ENCODE measurements at regions not wholly inside any gene's neighbourhood (a gene's known extent, or its start where the extent isn't known, plus 50 kb on each side); places are given as distances from the start of the nearest gene placed in this dataset.

DNA sequence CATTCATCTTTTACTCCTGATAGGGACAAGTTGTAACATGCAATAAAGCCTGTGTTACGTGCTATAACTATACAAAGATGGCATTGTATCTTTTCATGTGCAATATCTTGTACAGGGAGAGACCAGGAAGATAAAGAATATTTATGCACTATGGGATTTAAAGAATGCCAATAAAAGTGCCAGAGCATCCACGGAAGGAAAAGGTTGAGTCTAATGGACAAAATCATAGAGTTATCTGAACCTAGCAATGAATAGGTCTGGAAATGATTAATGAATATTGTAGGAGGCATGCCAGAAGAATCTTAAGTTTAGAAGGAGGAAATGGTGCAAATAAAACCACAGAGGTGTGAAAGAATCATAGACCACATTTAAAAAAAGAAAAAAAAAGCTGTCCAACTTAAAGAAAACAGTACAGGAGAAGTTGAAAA, 263.9 kb downstream of the KCNC2 start:
- DNase-seq (ENCODE audit: low spot score) (no peak), ATAC-seq (ENCODE audit: low FRiP score) (no peak)
- TF ChIP-seq, protein P1, sequence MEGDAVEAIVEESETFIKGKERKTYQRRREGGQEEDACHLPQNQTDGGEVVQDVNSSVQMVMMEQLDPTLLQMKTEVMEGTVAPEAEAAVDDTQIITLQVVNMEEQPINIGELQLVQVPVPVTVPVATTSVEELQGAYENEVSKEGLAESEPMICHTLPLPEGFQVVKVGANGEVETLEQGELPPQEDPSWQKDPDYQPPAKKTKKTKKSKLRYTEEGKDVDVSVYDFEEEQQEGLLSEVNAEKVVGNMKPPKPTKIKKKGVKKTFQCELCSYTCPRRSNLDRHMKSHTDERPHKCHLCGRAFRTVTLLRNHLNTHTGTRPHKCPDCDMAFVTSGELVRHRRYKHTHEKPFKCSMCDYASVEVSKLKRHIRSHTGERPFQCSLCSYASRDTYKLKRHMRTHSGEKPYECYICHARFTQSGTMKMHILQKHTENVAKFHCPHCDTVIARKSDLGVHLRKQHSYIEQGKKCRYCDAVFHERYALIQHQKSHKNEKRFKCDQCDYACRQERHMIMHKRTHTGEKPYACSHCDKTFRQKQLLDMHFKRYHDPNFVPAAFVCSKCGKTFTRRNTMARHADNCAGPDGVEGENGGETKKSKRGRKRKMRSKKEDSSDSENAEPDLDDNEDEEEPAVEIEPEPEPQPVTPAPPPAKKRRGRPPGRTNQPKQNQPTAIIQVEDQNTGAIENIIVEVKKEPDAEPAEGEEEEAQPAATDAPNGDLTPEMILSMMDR (IDR thresholded peaks at IDR 0.05): no peak

DNA sequence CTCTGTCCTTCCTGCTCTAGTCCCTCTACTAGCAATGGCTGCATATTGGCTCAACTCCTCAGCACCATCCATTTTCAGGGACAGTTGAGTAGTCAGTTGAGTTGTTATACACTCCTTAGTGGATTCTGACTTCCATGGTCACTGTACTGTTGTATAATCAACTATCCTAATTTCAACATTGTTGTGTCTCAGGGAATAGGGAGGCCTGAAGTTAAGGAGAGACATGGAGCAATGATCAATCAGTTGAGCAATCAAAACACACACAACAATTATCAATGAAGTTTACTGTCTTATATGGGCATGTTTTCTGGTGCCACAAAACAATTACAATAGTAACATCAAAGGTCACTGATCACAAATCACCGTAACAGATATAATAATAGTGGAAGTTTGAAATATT, 255.9 kb downstream of the KCNC2 start:
- DNase-seq (ENCODE audit: low spot score) (no peak), ATAC-seq (ENCODE audit: low FRiP score) (no peak)
- TF ChIP-seq, protein P1 (IDR thresholded peaks at IDR 0.05): no peak

DNA sequence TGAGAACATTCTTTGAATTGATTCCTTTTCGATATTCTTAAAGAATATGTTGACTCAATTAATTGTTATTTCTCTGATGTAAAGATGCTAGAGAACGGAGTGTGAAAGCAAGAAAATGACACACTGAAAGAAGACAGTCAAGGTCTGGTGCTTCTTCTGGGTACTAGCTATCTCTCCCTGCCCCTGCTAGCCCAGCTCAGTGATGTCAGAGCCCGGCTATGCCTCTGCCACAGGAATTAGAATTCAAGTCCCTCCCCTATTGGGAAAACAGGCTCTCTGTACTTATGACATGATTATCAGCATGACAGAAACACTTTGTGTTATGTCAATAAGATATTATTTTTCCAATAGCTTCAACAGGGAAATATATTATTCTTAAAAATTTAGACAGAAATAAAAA, 252.4 kb downstream of the KCNC2 start:
- TF ChIP-seq, protein P1 (IDR thresholded peaks at IDR 0.05): no peak
- ATAC-seq (ENCODE audit: low FRiP score): no peak
- DNase-seq (ENCODE audit: low spot score): no peak

DNA sequence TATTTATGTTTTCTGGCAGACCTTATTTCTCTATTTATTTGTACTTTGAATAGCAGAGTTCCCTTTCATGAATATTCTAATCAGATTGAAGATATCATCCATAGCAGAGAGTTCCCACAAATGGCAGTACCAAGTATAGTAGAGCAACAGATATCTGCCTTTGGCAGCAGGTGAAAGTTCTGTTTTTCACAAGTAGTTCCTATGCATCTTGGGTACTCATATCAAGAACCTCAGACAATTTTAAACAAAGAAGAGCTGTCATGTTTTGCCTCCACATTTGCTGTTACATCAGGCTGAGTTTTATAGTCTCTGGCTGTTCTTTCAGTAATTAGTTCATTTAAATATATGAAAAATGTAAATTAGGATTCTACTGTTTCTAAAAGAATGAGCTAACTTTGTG, 252.0 kb downstream of the KCNC2 start:
- TF ChIP-seq, protein P1 (IDR thresholded peaks at IDR 0.05): no peak
- DNase-seq (ENCODE audit: low spot score) (no peak), ATAC-seq (ENCODE audit: low FRiP score) (no peak)

DNA sequence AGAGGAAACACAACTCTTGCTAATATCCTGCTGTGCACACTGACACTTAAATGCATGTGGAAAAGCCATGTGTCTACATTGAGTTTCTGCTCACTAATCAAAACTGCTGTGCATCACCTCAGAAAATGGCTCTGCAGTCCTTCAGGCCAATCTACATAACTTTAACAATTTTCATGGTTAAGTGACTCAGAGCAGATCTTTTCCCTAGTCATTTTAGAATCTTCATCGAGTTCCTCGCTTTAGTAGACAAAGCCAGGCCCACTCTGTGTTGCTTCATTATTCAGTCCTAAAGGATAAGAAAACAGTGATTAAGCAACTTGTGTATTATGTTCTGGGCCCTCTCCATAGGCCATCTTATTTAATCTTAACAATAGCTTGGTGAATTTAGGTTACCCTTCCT, 250.0 kb downstream of the KCNC2 start:
- TF ChIP-seq, protein P1 (IDR thresholded peaks at IDR 0.05): no peak
- no peak for ATAC-seq (ENCODE audit: low FRiP score)
- no peak for DNase-seq (ENCODE audit: low spot score)

DNA sequence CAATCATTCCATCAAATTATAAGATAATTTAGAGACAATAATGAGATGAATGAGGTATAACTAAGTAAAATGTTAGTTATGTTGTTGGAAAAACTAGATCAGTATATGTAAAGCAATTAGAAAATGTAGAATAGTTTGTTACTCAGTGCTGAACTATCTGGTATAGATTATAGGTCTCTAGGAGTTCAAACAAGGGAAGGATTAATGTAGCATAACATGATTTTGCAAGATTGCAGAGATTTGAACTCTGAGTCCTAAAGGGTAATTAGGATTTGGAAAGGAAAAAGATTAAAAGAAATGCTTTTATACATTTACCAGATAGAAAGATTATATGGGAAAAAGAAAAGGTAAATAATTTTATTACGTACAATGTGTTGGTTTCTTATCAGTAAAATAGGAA, 246.3 kb downstream of the KCNC2 start:
- ATAC-seq (ENCODE audit: low FRiP score): no peak
- DNase-seq (ENCODE audit: low spot score): no peak

DNA sequence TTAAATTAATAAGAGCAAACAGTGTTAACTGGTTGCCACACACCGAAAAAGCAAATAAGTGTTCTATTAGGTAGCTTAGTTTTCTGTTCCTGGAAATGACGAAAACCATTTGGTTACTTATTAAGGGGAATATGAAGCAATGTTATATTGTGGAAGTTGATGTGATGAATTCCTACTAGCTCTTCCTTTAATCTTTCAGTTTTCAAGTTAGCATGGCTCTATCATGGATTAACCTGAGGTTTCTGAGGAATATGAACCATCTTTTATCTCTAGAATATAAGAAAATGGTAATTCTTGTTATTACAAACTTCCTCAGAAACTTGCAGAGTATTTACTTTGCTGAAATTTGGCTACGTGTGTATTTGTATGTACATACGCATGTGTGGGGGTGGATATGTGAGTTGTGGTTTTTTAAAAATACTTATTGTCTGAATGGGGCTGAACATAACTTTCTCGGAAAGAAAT, 245.7 kb downstream of the KCNC2 start:
- no peak for DNase-seq (ENCODE audit: low spot score)
- ATAC-seq (ENCODE audit: low FRiP score): no peak
- TF ChIP-seq, protein P1 (IDR thresholded peaks at IDR 0.05): no peak

More for the DNA sequence above, 246.3 kb downstream of the KCNC2 start:
- TF ChIP-seq, protein P1 (IDR thresholded peaks at IDR 0.05): no peak
